ENCODE measurements at regions not wholly inside any gene's neighbourhood (a gene's known extent, or its start where the extent isn't known, plus 50 kb on each side); places are given as distances from the start of the nearest gene placed in this dataset.
A peak's percentile ranks its signal among the peaks of the same experiment; 100 is the strongest.

- H3K27ac Mint-ChIP-seq = no peak overlapping the region
- H3K4me2 ChIP-seq = no peak overlapping the region
- peak in 1 of 2 experiments; percentile 22; a peak in 2 of 4 replicates for TF ChIP-seq CTCF (conservative IDR thresholded peaks at IDR 0.05; ENCODE audit: low read depth in 2 of 2)
- no peak for TF ChIP-seq ETS1 (IDR thresholded peaks at IDR 0.05)
- no peak for TF ChIP-seq ZNF462 (CRISPR knock-in tag; IDR thresholded peaks at IDR 0.05)
- no peak for TF ChIP-seq ZNF331 (CRISPR knock-in tag; IDR thresholded peaks at IDR 0.05; ENCODE audit: low read depth)
- no peaks in the 10 kb centered on the region for H3K36me3 ChIP-seq (ENCODE audit: insufficient read depth)
- no peak overlapping the region for H2AFZ ChIP-seq
- no peaks in the 10 kb centered on the region; the same call in 2 of the 3 replicates for H3K9me3 Mint-ChIP-seq
- peaks cover 4% of the 10 kb centered on the region; the same call in 1 of the 2 replicates for H4K20me1 ChIP-seq (replicated peaks; ENCODE audit: insufficient read depth)
- DNase-seq (ENCODE audit: low spot score) (no peak), ATAC-seq (no peak)
- no peaks in the 10 kb centered on the region for H3K9me2 ChIP-seq (ENCODE audit: insufficient read depth)
- no peak overlapping the region for H3K4me3 ChIP-seq
- H3K79me2 ChIP-seq (replicated peaks; ENCODE audit: insufficient read depth) = no peaks in the 10 kb centered on the region
- no peak overlapping the region for H3K27ac ChIP-seq (ENCODE audit: low read depth)
- peaks cover 26% of the 10 kb centered on the region for H3K27me3 Mint-ChIP-seq (ENCODE audit: insufficient read depth, low read depth, poor library complexity)
- no peaks in the 10 kb centered on the region for H3K27me3 ChIP-seq (ENCODE audit: insufficient read depth)
- H3K4me1 Mint-ChIP-seq = peaks cover 21% of the 10 kb centered on the region
- no peaks in the 10 kb centered on the region for H3K4me1 ChIP-seq (ENCODE audit: insufficient read depth)
- 0 out of 2 replicates have a peak, but pooled peaks cover 2% of the 10 kb centered on the region for H3F3A ChIP-seq (replicated peaks; ENCODE audit: low read depth)
- no peak overlapping the region for H3K4me3 Mint-ChIP-seq
- H3K36me3 Mint-ChIP-seq (ENCODE audit: low read depth) = peaks cover 53% of the 10 kb centered on the region
Observed at GRCh38 chrX:115894087-115894486, 276.5 kb upstream of the AGTR2 start.

Measured in GM23338 (cell line).